ENCODE measurements at regions not wholly inside any gene's neighbourhood (a gene's known extent, or its start where the extent isn't known, plus 50 kb on each side); places are given as distances from the start of the nearest gene placed in this dataset.

- no peak for DNase-seq
- H3K27ac Mint-ChIP-seq, result no peak overlapping the region
- no peaks in the 10 kb centered on the region for H3K9me3 Mint-ChIP-seq
- TF ChIP-seq, protein P1, sequence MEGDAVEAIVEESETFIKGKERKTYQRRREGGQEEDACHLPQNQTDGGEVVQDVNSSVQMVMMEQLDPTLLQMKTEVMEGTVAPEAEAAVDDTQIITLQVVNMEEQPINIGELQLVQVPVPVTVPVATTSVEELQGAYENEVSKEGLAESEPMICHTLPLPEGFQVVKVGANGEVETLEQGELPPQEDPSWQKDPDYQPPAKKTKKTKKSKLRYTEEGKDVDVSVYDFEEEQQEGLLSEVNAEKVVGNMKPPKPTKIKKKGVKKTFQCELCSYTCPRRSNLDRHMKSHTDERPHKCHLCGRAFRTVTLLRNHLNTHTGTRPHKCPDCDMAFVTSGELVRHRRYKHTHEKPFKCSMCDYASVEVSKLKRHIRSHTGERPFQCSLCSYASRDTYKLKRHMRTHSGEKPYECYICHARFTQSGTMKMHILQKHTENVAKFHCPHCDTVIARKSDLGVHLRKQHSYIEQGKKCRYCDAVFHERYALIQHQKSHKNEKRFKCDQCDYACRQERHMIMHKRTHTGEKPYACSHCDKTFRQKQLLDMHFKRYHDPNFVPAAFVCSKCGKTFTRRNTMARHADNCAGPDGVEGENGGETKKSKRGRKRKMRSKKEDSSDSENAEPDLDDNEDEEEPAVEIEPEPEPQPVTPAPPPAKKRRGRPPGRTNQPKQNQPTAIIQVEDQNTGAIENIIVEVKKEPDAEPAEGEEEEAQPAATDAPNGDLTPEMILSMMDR (IDR thresholded peaks at IDR 0.05), result no peak
- no peak overlapping the region for H3K4me3 Mint-ChIP-seq
- peaks cover 22% of the 10 kb centered on the region for H3K4me1 Mint-ChIP-seq (ENCODE audit: low read depth)
- no peaks in the 10 kb centered on the region for H3K27me3 Mint-ChIP-seq (ENCODE audit: insufficient read depth)
- H3K36me3 Mint-ChIP-seq (ENCODE audit: low read depth), result no peaks in the 10 kb centered on the region
These were observed 261.5 kb upstream of the STARD13 start for GRCh38 chr13:33547035-33547434.

DNA sequence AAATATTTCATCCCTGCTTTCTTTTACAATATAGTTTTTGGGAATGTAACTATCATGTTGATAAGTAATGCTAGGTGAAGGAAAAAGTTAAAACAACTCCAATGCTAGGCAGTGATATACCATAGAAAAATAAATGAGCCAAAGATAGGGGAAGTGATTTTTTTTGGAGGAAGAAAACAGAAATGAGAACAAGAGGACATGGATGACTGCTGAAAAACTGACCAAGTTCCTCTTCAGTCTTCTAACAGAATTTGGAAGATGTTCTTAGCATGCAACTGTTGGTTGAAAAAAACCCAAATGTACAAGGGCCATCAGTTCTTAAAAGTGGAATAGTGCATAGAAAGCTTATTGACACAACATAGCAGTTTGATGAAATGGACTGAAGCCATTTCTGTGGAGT, 262.5 kb upstream of the STARD13 start:
- no peak overlapping the region for H3K4me3 Mint-ChIP-seq
- H3K9me3 Mint-ChIP-seq, result no peaks in the 10 kb centered on the region
- no peaks in the 10 kb centered on the region for H3K27me3 Mint-ChIP-seq (ENCODE audit: insufficient read depth)
- H3K27ac Mint-ChIP-seq, result no peak overlapping the region
- TF ChIP-seq, protein P1 (IDR thresholded peaks at IDR 0.05), result no peak
- no peak for DNase-seq
- H3K36me3 Mint-ChIP-seq (ENCODE audit: low read depth), result no peaks in the 10 kb centered on the region
- peaks cover 20% of the 10 kb centered on the region for H3K4me1 Mint-ChIP-seq (ENCODE audit: low read depth)

GRCh38 chr13:33550276-33550675, 264.7 kb upstream of the STARD13 start:
- TF ChIP-seq, protein P1 (IDR thresholded peaks at IDR 0.05), result no peak
- no peaks in the 10 kb centered on the region for H3K9me3 Mint-ChIP-seq
- no peaks in the 10 kb centered on the region for H3K27me3 Mint-ChIP-seq (ENCODE audit: insufficient read depth)
- no peaks in the 10 kb centered on the region for H3K36me3 Mint-ChIP-seq (ENCODE audit: low read depth)
- peaks cover 6% of the 10 kb centered on the region; the same call in 1 of the 2 replicates for H3K4me1 Mint-ChIP-seq (ENCODE audit: low read depth)
- no peak for DNase-seq
- H3K4me3 Mint-ChIP-seq, result no peak overlapping the region
- H3K27ac Mint-ChIP-seq, result no peak overlapping the region

- H3K36me3 Mint-ChIP-seq (ENCODE audit: low read depth), result no peaks in the 10 kb centered on the region
- H3K27ac Mint-ChIP-seq, result no peak overlapping the region
- no peak overlapping the region for H3K4me3 Mint-ChIP-seq
- H3K9me3 Mint-ChIP-seq, result no peaks in the 10 kb centered on the region
- peaks cover 12% of the 10 kb centered on the region for H3K4me1 Mint-ChIP-seq (ENCODE audit: low read depth)
- TF ChIP-seq, protein P1 (IDR thresholded peaks at IDR 0.05), result no peak
- H3K27me3 Mint-ChIP-seq (ENCODE audit: insufficient read depth), result no peaks in the 10 kb centered on the region
- no peak for DNase-seq
These were observed 265.3 kb upstream of the STARD13 start for GRCh38 chr13:33550885-33551284.

DNA sequence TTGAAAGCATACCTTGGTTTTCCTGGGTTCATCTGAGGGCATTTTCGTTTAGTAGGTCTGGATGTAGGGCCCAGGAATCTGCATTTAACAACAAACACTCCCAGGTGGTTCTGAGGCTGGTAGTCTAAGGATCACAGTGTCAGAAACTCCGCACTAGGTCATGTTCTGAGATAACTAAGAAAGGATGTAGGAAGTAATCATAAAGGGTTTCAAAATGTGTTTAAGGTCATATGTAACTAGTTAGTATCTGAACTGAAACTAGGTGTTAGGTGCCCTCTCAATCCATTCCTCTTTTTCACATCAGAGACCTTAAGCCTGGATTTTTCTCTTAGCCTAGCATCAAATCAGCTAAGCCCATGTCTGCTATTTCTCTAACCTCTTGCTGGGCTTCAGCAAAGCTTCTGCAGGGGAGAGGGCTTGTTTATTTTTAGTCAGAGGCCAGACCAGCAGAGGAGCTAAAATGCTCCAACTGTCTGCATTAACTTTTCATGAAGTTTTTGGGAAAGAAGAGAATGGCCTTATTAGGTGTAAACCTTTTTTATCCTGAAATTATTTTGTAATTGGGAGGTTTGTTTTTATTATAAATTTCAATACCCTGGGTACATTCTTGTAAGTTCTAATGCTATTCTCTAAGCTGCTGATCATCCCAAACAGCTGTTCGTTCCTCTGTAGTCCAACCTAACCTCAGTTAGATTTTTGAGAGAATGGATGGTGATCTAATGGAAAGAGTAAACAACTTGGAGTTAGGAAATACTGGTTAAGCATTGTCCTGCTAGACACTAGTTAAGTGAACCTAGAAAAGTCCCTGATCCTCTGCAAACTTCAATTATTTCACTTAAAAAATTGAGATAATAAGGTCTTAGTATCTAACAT, 262.8 kb upstream of the RFC3 start:
- DNase-seq, result no peak
- Mint-ChIP-seq H3K27me3 (ENCODE audit: insufficient read depth) (no peaks in the 10 kb centered on the region), H3K4me1 (ENCODE audit: low read depth) (peaks cover 11% of the 10 kb centered on the region), H3K36me3 (ENCODE audit: low read depth) (no peaks in the 10 kb centered on the region), H3K27ac (no peak overlapping the region), H3K4me3 (no peak overlapping the region), H3K9me3 (no peaks in the 10 kb centered on the region)
- TF ChIP-seq, protein P1 (IDR thresholded peaks at IDR 0.05), result no peak
